ENCODE measurements at regions not wholly inside any gene's neighbourhood (a gene's known extent, or its start where the extent isn't known, plus 50 kb on each side); places are given as distances from the start of the nearest gene placed in this dataset.
A peak's percentile ranks its signal among the peaks of the same experiment; 100 is the strongest.

- Histone ChIP-seq H3K4me2 (ENCODE audit: control insufficient read depth, extremely low read depth, insufficient read depth, low read depth, low read length) (no peak overlapping the region), H2AFZ (ENCODE audit: control insufficient read depth, low read length) (no peak overlapping the region), H3K36me3 (ENCODE audit: control insufficient read depth in 2 of 2, extremely low read depth in 1 of 2, insufficient read depth in 2 of 2, low read length in 2 of 2) (no peaks in the 10 kb centered on the region), H3K9me1 (ENCODE audit: control insufficient read depth, extremely low read depth, insufficient read depth, low read length) (no peaks in the 10 kb centered on the region), H3K27ac (ENCODE audit: control insufficient read depth, insufficient read depth, low read length) (no peak overlapping the region), H3K27me3 (ENCODE audit: control insufficient read depth, extremely low read depth, insufficient read depth, low read length) (peaks cover 13% of the 10 kb centered on the region), H3K79me2 (ENCODE audit: control insufficient read depth, insufficient read depth, low read length) (no peaks in the 10 kb centered on the region), H3K9ac (ENCODE audit: control insufficient read depth, extremely low read depth, insufficient read depth, low read length) (no peak overlapping the region), H3K4me3 (ENCODE audit: control insufficient read depth in 2 of 3, extremely low read depth in 1 of 3, insufficient read depth in 2 of 3, low read depth in 1 of 3, low read length in 3 of 3) (no peak overlapping the region), H3K4me1 (ENCODE audit: control insufficient read depth, extremely low read depth, insufficient read depth, low read length) (peaks cover 4% of the 10 kb centered on the region), H3K9me3 (ENCODE audit: control insufficient read depth, low read depth, low read length) (no peaks in the 10 kb centered on the region), H4K20me1 (ENCODE audit: control insufficient read depth, extremely low read depth, insufficient read depth, low read length) (no peaks in the 10 kb centered on the region)
- no peak for DNase-seq (ENCODE audit: low read depth, low spot score)
- TF ChIP-seq CTCF (optimal IDR thresholded peaks at IDR 0.05 in 1 of 3, IDR thresholded peaks at IDR 0.05 in 1 of 3, conservative IDR thresholded peaks at IDR 0.05 in 1 of 3; ENCODE audit: extremely low read depth in 1 of 3, insufficient read depth in 2 of 3, low read length in 3 of 3) (peak; percentile 73 to 97 (median 95)), EZH2 (IDR thresholded peaks at IDR 0.05; ENCODE audit: low read length) (no peak)
- dilution Hi-C loops (cut with MboI; ENCODE audit: extremely low pct_ligation_motif_present, low sequenced_read_pairs): no loop called here
- FAIRE-seq: peak; percentile 94
These were observed 61.4 kb upstream of the LRRN2 start for GRCh38 chr1:204746838-204747442.

- H3K4me2 ChIP-seq (ENCODE audit: control insufficient read depth, extremely low read depth, insufficient read depth, low read depth, low read length): peak overlapping the region; percentile 63
- no peaks in the 10 kb centered on the region for H4K20me1 ChIP-seq (ENCODE audit: control insufficient read depth, extremely low read depth, insufficient read depth, low read length)
- no peak overlapping the region for H3K27ac ChIP-seq (ENCODE audit: control insufficient read depth, insufficient read depth, low read length)
- H3K9me3 ChIP-seq (ENCODE audit: control insufficient read depth, low read depth, low read length): no peaks in the 10 kb centered on the region
- no peak overlapping the region for H3K9ac ChIP-seq (ENCODE audit: control insufficient read depth, extremely low read depth, insufficient read depth, low read length)
- dilution Hi-C loops (cut with MboI; ENCODE audit: extremely low pct_ligation_motif_present, low sequenced_read_pairs): no loop called here
- H3K79me2 ChIP-seq (ENCODE audit: control insufficient read depth, insufficient read depth, low read length): no peaks in the 10 kb centered on the region
- no peaks in the 10 kb centered on the region for H3K27me3 ChIP-seq (ENCODE audit: control insufficient read depth, extremely low read depth, insufficient read depth, low read length)
- no peaks in the 10 kb centered on the region for H3K36me3 ChIP-seq (ENCODE audit: control insufficient read depth in 2 of 2, extremely low read depth in 1 of 2, insufficient read depth in 2 of 2, low read length in 2 of 2)
- no peaks in the 10 kb centered on the region for H3K9me1 ChIP-seq (ENCODE audit: control insufficient read depth, extremely low read depth, insufficient read depth, low read length)
- H3K4me3 ChIP-seq (ENCODE audit: control insufficient read depth in 2 of 3, extremely low read depth in 1 of 3, insufficient read depth in 2 of 3, low read depth in 1 of 3, low read length in 3 of 3): peak overlapping the region in 1 of 3 experiments; percentile 22
- no peak overlapping the region for H2AFZ ChIP-seq (ENCODE audit: control insufficient read depth, low read length)
- H3K4me1 ChIP-seq (ENCODE audit: control insufficient read depth, extremely low read depth, insufficient read depth, low read length): peaks cover 4% of the 10 kb centered on the region
- DNase-seq (ENCODE audit: low read depth, low spot score): no peak
- FAIRE-seq: no peak
- TF ChIP-seq EZH2 (IDR thresholded peaks at IDR 0.05; ENCODE audit: low read length) (no peak), CTCF (optimal IDR thresholded peaks at IDR 0.05 in 1 of 3, IDR thresholded peaks at IDR 0.05 in 1 of 3, conservative IDR thresholded peaks at IDR 0.05 in 1 of 3; ENCODE audit: extremely low read depth in 1 of 3, insufficient read depth in 2 of 3, low read length in 3 of 3) (no peak)
These were observed 65.9 kb upstream of the LRRN2 start for GRCh38 chr1:204751480-204751879.

All from keratinocyte (primary cell).